Fibroblast of pulmonary artery (primary cell): ENCODE measurements at regions not wholly inside any gene's neighbourhood (a gene's known extent, or its start where the extent isn't known, plus 50 kb on each side); places are given as distances from the start of the nearest gene placed in this dataset.
A peak's percentile ranks its signal among the peaks of the same experiment; 100 is the strongest.

ENCODE experiments used
- DNase-seq: peaks from one replicate; pipeline ENCODE4 v3.0.0-alpha.2; 2010; ENCODE audit warnings: low read depth
- H3K4me3 ChIP-seq: replicated peaks from 2 replicates; pipeline ENCODE4 v1.5.1; 2011; ENCODE audit warnings: low read depth, mild to moderate bottlenecking, control low read depth, low read length, moderate library complexity
- CTCF ChIP-seq: IDR thresholded peaks from 2 replicates; pipeline ENCODE4 v1.5.1; 2011; ENCODE audit warnings: mild to moderate bottlenecking, control low read depth, low read length, inconsistent platforms; ENCODE audit errors: missing control alignments

- DNase-seq = no peak
- no peak overlapping the region for H3K4me3 ChIP-seq
- TF ChIP-seq CTCF = no peak
Measured at GRCh38 chr12:60468546-60468945, 872.7 kb downstream of the SLC16A7 start.

- DNase-seq = no peak
- TF ChIP-seq CTCF = no peak
- H3K4me3 ChIP-seq = no peak overlapping the region
Measured at GRCh38 chr12:60475825-60476224, 880.0 kb downstream of the SLC16A7 start.

GRCh38 chr12:60487284-60487683 is 891.5 kb downstream of the SLC16A7 start:
- no peak for TF ChIP-seq CTCF
- DNase-seq = no peak

GRCh38 chr12:60489071-60489470 is 893.2 kb downstream of the SLC16A7 start:
- no peak overlapping the region for H3K4me3 ChIP-seq
- no peak for DNase-seq
- no peak for TF ChIP-seq CTCF

More at GRCh38 chr12:60487284-60487683, 891.5 kb downstream of the SLC16A7 start:
- H3K4me3 ChIP-seq = no peak overlapping the region

GRCh38 chr12:60494244-60494643 is 898.4 kb downstream of the SLC16A7 start:
- DNase-seq = peak; percentile 55
- H3K4me3 ChIP-seq = no peak overlapping the region
- peak; percentile 60 for TF ChIP-seq CTCF

GRCh38 chr12:60498656-60499055 is 902.8 kb downstream of the SLC16A7 start:
- TF ChIP-seq CTCF = no peak
- H3K4me3 ChIP-seq = no peak overlapping the region

GRCh38 chr12:60501124-60501729 is 905.4 kb downstream of the SLC16A7 start:
- no peak for TF ChIP-seq CTCF
- no peak overlapping the region for H3K4me3 ChIP-seq
- peak; percentile 0 for DNase-seq

More at GRCh38 chr12:60498656-60499055, 902.8 kb downstream of the SLC16A7 start:
- DNase-seq = no peak
